Hepatocyte (in vitro differentiated cells): ENCODE measurements at regions not wholly inside any gene's neighbourhood (a gene's known extent, or its start where the extent isn't known, plus 50 kb on each side); places are given as distances from the start of the nearest gene placed in this dataset.

ENCODE experiments used
- DNase-seq: peaks from one replicate; pipeline ENCODE4 v3.0.0-alpha.2; 2016; ENCODE audit warnings: low spot score
- H2AFZ ChIP-seq: fragments of 200-600 bp; sonication (generic); 2 replicates; pipeline ENCODE4 v1.6.0; 2016; ENCODE audit warnings: antibody characterized with exemption, mild to moderate bottlenecking
- H3K27ac ChIP-seq: fragments of 200-600 bp; sonication (generic); 2 replicates; pipeline ENCODE4 v1.5.1; 2016; ENCODE audit warnings: mild to moderate bottlenecking
- H3K27me3 ChIP-seq: fragments of 200-600 bp; sonication (generic); 2 replicates; pipeline ENCODE4 v1.6.1; 2016
- H3K36me3 ChIP-seq: fragments of 200-600 bp; sonication (generic); replicated peaks from 2 replicates; pipeline ENCODE4 v1.5.1; 2016; ENCODE audit warnings: low read depth; ENCODE audit not compliant: insufficient read depth
- H3K4me1 ChIP-seq: fragments of 200-600 bp; sonication (generic); 2 replicates; pipeline ENCODE4 v1.5.1; 2016; ENCODE audit warnings: mild to moderate bottlenecking, moderate library complexity; ENCODE audit not compliant: insufficient read depth
- H3K4me2 ChIP-seq: fragments of 200-600 bp; sonication (generic); 2 replicates; pipeline ENCODE4 v1.6.0; 2016
- H3K4me3 ChIP-seq: fragments of 200-600 bp; sonication (generic); 2 replicates; pipeline ENCODE4 v1.5.1; 2016; ENCODE audit warnings: mild to moderate bottlenecking
- H3K79me2 ChIP-seq: fragments of 200-600 bp; sonication (generic); 2 replicates; pipeline ENCODE4 v1.6.0; 2017; ENCODE audit warnings: mild to moderate bottlenecking
- H3K9me2 ChIP-seq: fragments of 200-600 bp; sonication (generic); replicated peaks from 2 replicates; pipeline ENCODE4 v1.6.0; 2017; ENCODE audit warnings: mild to moderate bottlenecking; ENCODE audit not compliant: insufficient read depth
- H3K9me3 ChIP-seq: fragments of 200-600 bp; sonication (generic); 2 replicates; pipeline ENCODE4 v1.5.1; 2016; ENCODE audit warnings: low read depth, mild to moderate bottlenecking
- H4K20me1 ChIP-seq: fragments of 200-600 bp; sonication (generic); 2 replicates; pipeline ENCODE4 v1.6.0; 2016; ENCODE audit warnings: mild to moderate bottlenecking; ENCODE audit not compliant: insufficient read depth, poor library complexity, severe bottlenecking
- CTCF ChIP-seq: fragments of 200-600 bp; sonication (generic); IDR thresholded peaks from 2 replicates; pipeline ENCODE4 v1.5.1; 2016; ENCODE audit warnings: antibody characterized with exemption, mild to moderate bottlenecking; ENCODE audit not compliant: poor library complexity
- EZH2 ChIP-seq: fragments of 200-600 bp; sonication (generic); IDR thresholded peaks from 2 replicates; pipeline ENCODE4 v1.6.1; 2016; ENCODE audit warnings: antibody characterized with exemption, mild to moderate bottlenecking, borderline replicate concordance
- EZH2phosphoT487 ChIP-seq: fragments of 200-600 bp; sonication (generic); IDR thresholded peaks from one replicate; pipeline ENCODE4 v1.6.1; 2018; ENCODE audit warnings: antibody characterized with exemption, mild to moderate bottlenecking, low read depth, moderate library complexity; ENCODE audit not compliant: unreplicated experiment, severe bottlenecking
- WGBS: methylation state at CpG from one replicate; pipeline ENCODE4 v1.1.6; 2016; ENCODE audit warnings: low lambda C conversion rate; ENCODE audit errors: missing lambda C conversion rate; 5-methylcytosine and 5-hydroxymethylcytosine counted together

GRCh38 chr12:105587237-105587636 is 256.7 kb downstream of the C12orf75 start:
- Histone ChIP-seq H3K4me3 (no peak overlapping the region), H3K9me2 (no peaks in the 10 kb centered on the region), H4K20me1 (no peaks in the 10 kb centered on the region), H3K79me2 (no peaks in the 10 kb centered on the region), H3K27ac (no peak overlapping the region), H3K27me3 (no peaks in the 10 kb centered on the region), H3K4me2 (no peak overlapping the region), H3K4me1 (no peaks in the 10 kb centered on the region), H3K9me3 (no peaks in the 10 kb centered on the region), H2AFZ (no peak overlapping the region), H3K36me3 (no peaks in the 10 kb centered on the region)
- no peak for TF ChIP-seq EZH2phosphoT487
- TF ChIP-seq EZH2: no peak
- TF ChIP-seq CTCF: no peak
- DNase-seq: no peak
- 80% methylated on average over 5 of the region's 5 CpGs for WGBS

GRCh38 chr12:105588106-105588505 is 257.6 kb downstream of the C12orf75 start:
- TF ChIP-seq CTCF: no peak
- no peak for TF ChIP-seq EZH2
- H4K20me1 ChIP-seq: no peaks in the 10 kb centered on the region
- H2AFZ ChIP-seq: no peak overlapping the region
- no peaks in the 10 kb centered on the region for H3K36me3 ChIP-seq
- H3K4me3 ChIP-seq: no peak overlapping the region
- H3K9me3 ChIP-seq: no peaks in the 10 kb centered on the region
- H3K4me2 ChIP-seq: no peak overlapping the region
- H3K27me3 ChIP-seq: no peaks in the 10 kb centered on the region
- no peaks in the 10 kb centered on the region for H3K9me2 ChIP-seq
- WGBS: 95% methylated on average over 4 of the region's 4 CpGs
- H3K4me1 ChIP-seq: no peaks in the 10 kb centered on the region
- H3K79me2 ChIP-seq: no peaks in the 10 kb centered on the region
- no peak for DNase-seq
- no peak overlapping the region for H3K27ac ChIP-seq

GRCh38 chr12:105590571-105590970 is 260.1 kb downstream of the C12orf75 start:
- Histone ChIP-seq H3K27me3 (no peaks in the 10 kb centered on the region), H3K27ac (no peak overlapping the region), H3K4me1 (no peaks in the 10 kb centered on the region), H4K20me1 (no peaks in the 10 kb centered on the region), H3K4me3 (no peak overlapping the region), H3K36me3 (no peaks in the 10 kb centered on the region), H3K79me2 (no peaks in the 10 kb centered on the region), H3K4me2 (no peak overlapping the region), H2AFZ (no peak overlapping the region), H3K9me2 (no peaks in the 10 kb centered on the region), H3K9me3 (no peaks in the 10 kb centered on the region)
- no peak for DNase-seq
- WGBS: 80% methylated on average over 1 of the region's 1 CpG
- TF ChIP-seq CTCF: no peak
- no peak for TF ChIP-seq EZH2phosphoT487
- no peak for TF ChIP-seq EZH2

GRCh38 chr12:105595440-105595839 is 264.9 kb downstream of the C12orf75 start:
- H3K27ac ChIP-seq: no peak overlapping the region
- H3K4me1 ChIP-seq: no peaks in the 10 kb centered on the region
- H3K4me2 ChIP-seq: no peak overlapping the region
- H3K4me3 ChIP-seq: no peak overlapping the region
- TF ChIP-seq EZH2phosphoT487 (no peak), CTCF (no peak), EZH2 (no peak)
- no peaks in the 10 kb centered on the region for H4K20me1 ChIP-seq
- WGBS: 82% methylated on average over 5 of the region's 5 CpGs
- no peak for DNase-seq
- no peaks in the 10 kb centered on the region for H3K9me2 ChIP-seq
- no peaks in the 10 kb centered on the region for H3K36me3 ChIP-seq
- H2AFZ ChIP-seq: no peak overlapping the region
- no peaks in the 10 kb centered on the region for H3K9me3 ChIP-seq
- no peaks in the 10 kb centered on the region for H3K79me2 ChIP-seq
- no peaks in the 10 kb centered on the region for H3K27me3 ChIP-seq
